MM.1S (cell line): ENCODE measurements at regions not wholly inside any gene's neighbourhood (a gene's known extent, or its start where the extent isn't known, plus 50 kb on each side); places are given as distances from the start of the nearest gene placed in this dataset.
"Not testable (repeated sequence)": the region's sequence is repeated elsewhere in the genome, so short reads cannot be mapped to it uniquely, and the experiment has no call there.

Experiments used
- EZH2phosphoT487 ChIP-seq: fragments of 300-600 bp; sonication (generic); IDR thresholded peaks from 2 replicates; pipeline ENCODE4 v1.6.1; 2018; ENCODE audit warnings: antibody characterized with exemption, low read length
- TF ChIP-seq, protein P1 (sequence below): fragments of 300-600 bp; sonication (generic); IDR thresholded peaks from 2 replicates; pipeline ENCODE4 v1.5.1; 2016; ENCODE audit warnings: antibody characterized with exemption, low read length, mixed read lengths

DNA sequence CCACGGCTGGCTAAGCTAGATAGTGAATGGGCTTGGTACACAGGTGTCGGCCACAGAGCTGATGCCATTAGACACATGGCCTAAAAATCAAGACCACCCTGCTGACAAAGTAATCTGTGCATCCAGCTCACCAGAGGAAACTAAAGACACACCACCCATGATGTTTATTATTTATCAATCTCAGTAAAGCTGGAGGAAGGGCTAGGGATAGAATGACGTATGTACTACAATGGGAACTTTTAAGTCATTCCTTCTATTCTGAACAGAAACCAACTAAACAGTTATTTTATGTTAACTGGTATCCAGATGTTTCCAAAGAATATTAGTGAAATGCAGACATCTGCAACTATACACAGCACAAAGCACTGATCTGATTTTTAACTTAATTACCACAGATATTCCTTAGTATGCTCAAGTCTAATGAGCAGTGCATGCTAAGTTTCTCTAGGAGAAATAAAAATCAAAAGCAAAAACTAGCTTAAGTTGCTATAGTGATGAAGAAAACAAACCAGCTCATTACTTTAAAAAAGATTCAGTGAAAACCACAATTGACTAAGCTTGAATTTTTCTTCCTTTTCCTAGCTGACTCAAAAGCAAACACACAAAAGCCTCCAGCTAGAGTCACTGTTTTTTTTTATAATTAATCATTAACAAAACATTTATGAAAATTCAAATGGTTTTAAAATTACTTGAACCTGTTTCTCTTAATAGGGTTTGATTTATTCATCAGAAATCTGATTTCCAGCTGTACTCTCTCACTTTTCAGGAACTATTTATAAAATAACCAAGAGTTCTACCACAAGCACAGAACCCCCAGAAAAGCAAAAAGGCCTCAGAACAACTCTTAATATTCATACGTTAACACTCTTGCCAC, 129.0 kb upstream of the PTPN20 start:
- TF ChIP-seq, protein P1, sequence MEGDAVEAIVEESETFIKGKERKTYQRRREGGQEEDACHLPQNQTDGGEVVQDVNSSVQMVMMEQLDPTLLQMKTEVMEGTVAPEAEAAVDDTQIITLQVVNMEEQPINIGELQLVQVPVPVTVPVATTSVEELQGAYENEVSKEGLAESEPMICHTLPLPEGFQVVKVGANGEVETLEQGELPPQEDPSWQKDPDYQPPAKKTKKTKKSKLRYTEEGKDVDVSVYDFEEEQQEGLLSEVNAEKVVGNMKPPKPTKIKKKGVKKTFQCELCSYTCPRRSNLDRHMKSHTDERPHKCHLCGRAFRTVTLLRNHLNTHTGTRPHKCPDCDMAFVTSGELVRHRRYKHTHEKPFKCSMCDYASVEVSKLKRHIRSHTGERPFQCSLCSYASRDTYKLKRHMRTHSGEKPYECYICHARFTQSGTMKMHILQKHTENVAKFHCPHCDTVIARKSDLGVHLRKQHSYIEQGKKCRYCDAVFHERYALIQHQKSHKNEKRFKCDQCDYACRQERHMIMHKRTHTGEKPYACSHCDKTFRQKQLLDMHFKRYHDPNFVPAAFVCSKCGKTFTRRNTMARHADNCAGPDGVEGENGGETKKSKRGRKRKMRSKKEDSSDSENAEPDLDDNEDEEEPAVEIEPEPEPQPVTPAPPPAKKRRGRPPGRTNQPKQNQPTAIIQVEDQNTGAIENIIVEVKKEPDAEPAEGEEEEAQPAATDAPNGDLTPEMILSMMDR, result not testable (repeated sequence)
- TF ChIP-seq EZH2phosphoT487, result not testable (repeated sequence)
